Caco-2 (cell line): ENCODE measurements at regions not wholly inside any gene's neighbourhood (a gene's known extent, or its start where the extent isn't known, plus 50 kb on each side); places are given as distances from the start of the nearest gene placed in this dataset.

Source experiments
- BruUV-seq: library from RNA; stranded (reverse); fragments of 400-500 nt; replicated peaks from 2 replicates; lab custom pipeline; 2021; lab: Mats Ljungman, UMichigan
- CTCF ChIA-PET: fragments of 300-600 bp; sonication (Branson Sonifier 250); formaldehyde crosslinking; loops from one replicate; lab custom pipeline; 2022; ENCODE audit warnings: antibody characterized with exemption; lab: Charles Lee
- POLR2A ChIA-PET: fragments of 300-600 bp; sonication (Branson Sonifier 250); formaldehyde crosslinking; loops from one replicate; lab custom pipeline; 2022; ENCODE audit warnings: antibody characterized with exemption; lab: Charles Lee
- DNase-seq, 2 experiments: peaks; one replicate each; pipeline versions ENCODE4 v3.0.0 to v3.0.0-alpha.2; 2020 to 2022
- H3K27me3 ChIP-seq: replicated peaks from 2 replicates; pipeline ENCODE4 v1.6.0; 2011; ENCODE audit warnings: low read length; ENCODE audit not compliant: control insufficient read depth, insufficient read depth
- H3K36me3 ChIP-seq: 2 replicates; pipeline ENCODE4 v1.5.1; 2011; ENCODE audit warnings: low read length; ENCODE audit not compliant: control insufficient read depth, insufficient read depth
- H3K4me1 ChIP-seq: fragments of 250-450 bp; sonication (Bioruptor Pico); 2 replicates; pipeline ENCODE4 v1.5.1; 2020; ENCODE audit warnings: mild to moderate bottlenecking
- H3K4me3 ChIP-seq: 2 replicates; pipeline ENCODE4 v1.5.1; 2011; ENCODE audit warnings: low read depth, mild to moderate bottlenecking, control low read depth, low read length
- H3K9me3 ChIP-seq: fragments of 250-450 bp; sonication (Bioruptor Pico); 2 replicates; pipeline ENCODE4 v1.5.1; 2020; ENCODE audit warnings: mild to moderate bottlenecking, moderate library complexity
- H3K27ac Mint-ChIP-seq: one replicate; pipeline ENCODE4 v1.8.0; 2022; ENCODE audit warnings: mixed read lengths; ENCODE audit not compliant: unreplicated experiment
- H3K27me3 Mint-ChIP-seq: one replicate; pipeline ENCODE4 v1.8.0; 2022; ENCODE audit warnings: mixed read lengths; ENCODE audit not compliant: insufficient read depth, unreplicated experiment
- H3K36me3 Mint-ChIP-seq: one replicate; pipeline ENCODE4 v1.8.0; 2022; ENCODE audit warnings: mild to moderate bottlenecking, mixed read lengths; ENCODE audit not compliant: insufficient read depth, unreplicated experiment
- H3K4me1 Mint-ChIP-seq: one replicate; pipeline ENCODE4 v1.8.0; 2022; ENCODE audit warnings: low read depth, mixed read lengths; ENCODE audit not compliant: unreplicated experiment
- H3K4me3 Mint-ChIP-seq: one replicate; pipeline ENCODE4 v1.8.0; 2022; ENCODE audit warnings: mild to moderate bottlenecking, moderate library complexity, mixed read lengths; ENCODE audit not compliant: unreplicated experiment
- H3K9me3 Mint-ChIP-seq: one replicate; pipeline ENCODE4 v1.8.0; 2022; ENCODE audit warnings: mixed read lengths; ENCODE audit not compliant: unreplicated experiment
- CTCF ChIP-seq, 2 experiments: fragments of 200-600 bp in 1 of 2; IDR thresholded peaks; 1 replicate in 1 of 2; 2 replicates in 1 of 2; pipeline versions ENCODE4 v1.5.1 to v1.8.0; 2011 to 2022; ENCODE audit warnings: antibody characterized with exemption in 1 of 2, control low read depth in 1 of 2, inconsistent platforms in 1 of 2, low read depth in 1 of 2, low read length in 1 of 2, mild to moderate bottlenecking in 1 of 2, moderate library complexity in 1 of 2; ENCODE audit not compliant: insufficient read depth in 1 of 2, severe bottlenecking in 1 of 2, unreplicated experiment in 1 of 2
- intact Hi-C: fragments of 100-400 bp; cut with micrococcal nuclease; formaldehyde crosslinking; loops from one replicate; pipeline ENCODE4 v1.10.0; 2022; ENCODE audit not compliant: unreplicated experiment

GRCh38 chr4:80136270-80136669 is 61.0 kb upstream of the PRDM8 start:
- intact Hi-C loops, result no loop called here
- POLR2A ChIA-PET, result no interaction called here
- Mint-ChIP-seq H3K4me1 (peaks cover 7% of the 10 kb centered on the region), H3K9me3 (no peaks in the 10 kb centered on the region), H3K27ac (no peak overlapping the region), H3K4me3 (no peak overlapping the region), H3K27me3 (peaks cover under 1% of the 10 kb centered on the region), H3K36me3 (no peaks in the 10 kb centered on the region)
- H3K9me3 ChIP-seq, result no peaks in the 10 kb centered on the region
- no peaks in the 10 kb centered on the region for H3K36me3 ChIP-seq
- CTCF ChIA-PET, result no interaction called here
- H3K4me1 ChIP-seq, result no peaks in the 10 kb centered on the region
- BruUV-seq, result no TSS peak
- no peak for TF ChIP-seq CTCF (IDR thresholded peaks at IDR 0.05; ENCODE audit: insufficient read depth in 1 of 2, low read depth in 1 of 2, low read length in 1 of 2, severe bottlenecking in 1 of 2, unreplicated experiment in 1 of 2)
- no peak for DNase-seq
- H3K4me3 ChIP-seq, result no peak overlapping the region
- H3K27me3 ChIP-seq, result no peaks in the 10 kb centered on the region

GRCh38 chr4:80135702-80136058 is 61.6 kb upstream of the PRDM8 start:
- intact Hi-C loops, result no loop called here
- Mint-ChIP-seq H3K36me3 (no peaks in the 10 kb centered on the region), H3K9me3 (no peaks in the 10 kb centered on the region), H3K27me3 (peaks cover 2% of the 10 kb centered on the region), H3K4me1 (peaks cover 7% of the 10 kb centered on the region), H3K27ac (no peak overlapping the region), H3K4me3 (no peak overlapping the region)
- Histone ChIP-seq H3K4me3 (no peak overlapping the region), H3K27me3 (no peaks in the 10 kb centered on the region), H3K9me3 (no peaks in the 10 kb centered on the region), H3K4me1 (no peaks in the 10 kb centered on the region), H3K36me3 (no peaks in the 10 kb centered on the region)
- ChIA-PET POLR2A (no interaction called here), CTCF (no interaction called here)
- no peak for TF ChIP-seq CTCF (IDR thresholded peaks at IDR 0.05; ENCODE audit: insufficient read depth in 1 of 2, low read depth in 1 of 2, low read length in 1 of 2, severe bottlenecking in 1 of 2, unreplicated experiment in 1 of 2)
- no TSS peak for BruUV-seq
- no peak for DNase-seq

GRCh38 chr4:80134936-80135701 is 62.1 kb upstream of the ANTXR2 start:
- Mint-ChIP-seq H3K4me3 (no peak overlapping the region), H3K9me3 (no peaks in the 10 kb centered on the region), H3K27ac (no peak overlapping the region), H3K4me1 (peaks cover 7% of the 10 kb centered on the region), H3K27me3 (peaks cover 2% of the 10 kb centered on the region), H3K36me3 (no peaks in the 10 kb centered on the region)
- ChIA-PET CTCF (no interaction called here), POLR2A (no interaction called here)
- Histone ChIP-seq H3K36me3 (no peaks in the 10 kb centered on the region), H3K4me3 (no peak overlapping the region), H3K27me3 (no peaks in the 10 kb centered on the region), H3K4me1 (no peaks in the 10 kb centered on the region), H3K9me3 (no peaks in the 10 kb centered on the region)
- TF ChIP-seq CTCF (IDR thresholded peaks at IDR 0.05; ENCODE audit: insufficient read depth in 1 of 2, low read depth in 1 of 2, low read length in 1 of 2, severe bottlenecking in 1 of 2, unreplicated experiment in 1 of 2), result no peak
- no peak for DNase-seq
- no TSS peak for BruUV-seq
- intact Hi-C loops, result no loop called here
